IMR-90 (cell line): ENCODE measurements at regions not wholly inside any gene's neighbourhood (a gene's known extent, or its start where the extent isn't known, plus 50 kb on each side); places are given as distances from the start of the nearest gene placed in this dataset.

ENCODE experiments used
- CEBPB ChIP-seq: IDR thresholded peaks from 2 replicates; pipeline ENCODE4 v1.6.1; 2012; ENCODE audit warnings: low read depth, low read length, improper control_type of control experiment
- CHD1 ChIP-seq: IDR thresholded peaks from 2 replicates; pipeline ENCODE4 v1.6.1; 2012; ENCODE audit warnings: low read depth, low read length, improper control_type of control experiment
- FOS ChIP-seq: fragments of 150-350 bp; IDR thresholded peaks from 2 replicates; pipeline ENCODE4 v1.6.1; 2016; ENCODE audit warnings: low read depth, low read length
- MXI1 ChIP-seq: IDR thresholded peaks from 2 replicates; pipeline ENCODE4 v1.6.1; 2012; ENCODE audit warnings: low read depth, mild to moderate bottlenecking, low read length, moderate library complexity, borderline replicate concordance
- POLR2A ChIP-seq: IDR thresholded peaks from 2 replicates; pipeline ENCODE4 v1.6.1; 2012; ENCODE audit warnings: mild to moderate bottlenecking, low read depth, low read length
- RAD21 ChIP-seq: IDR thresholded peaks from 2 replicates; pipeline ENCODE4 v1.6.1; 2012; ENCODE audit warnings: low read length, improper control_type of control experiment
- RCOR1 ChIP-seq: IDR thresholded peaks from 2 replicates; pipeline ENCODE4 v1.6.1; 2012; ENCODE audit warnings: mild to moderate bottlenecking, low read length, improper control_type of control experiment; ENCODE audit not compliant: insufficient replicate concordance
- TF ChIP-seq, protein P1 (sequence below): conservative IDR thresholded peaks from 2 replicates; pipeline ENCODE4 v1.5.1; 2012; ENCODE audit warnings: mild to moderate bottlenecking, low read depth, low read length, improper control_type of control experiment
- TF ChIP-seq, protein P2 (sequence below): fragments of 150-350 bp; IDR thresholded peaks from 2 replicates; pipeline ENCODE4 v1.6.1; 2016; ENCODE audit warnings: low read depth, mild to moderate bottlenecking, low read length, moderate library complexity, borderline replicate concordance

GRCh38 chrX:26557691-26558321 is 341.8 kb downstream of the MAGEB5 start:
- TF ChIP-seq RCOR1 (no peak), POLR2A (no peak), CEBPB (no peak), CHD1 (no peak), FOS (no peak), MXI1 (no peak), RAD21 (no peak)
- TF ChIP-seq, protein P1, sequence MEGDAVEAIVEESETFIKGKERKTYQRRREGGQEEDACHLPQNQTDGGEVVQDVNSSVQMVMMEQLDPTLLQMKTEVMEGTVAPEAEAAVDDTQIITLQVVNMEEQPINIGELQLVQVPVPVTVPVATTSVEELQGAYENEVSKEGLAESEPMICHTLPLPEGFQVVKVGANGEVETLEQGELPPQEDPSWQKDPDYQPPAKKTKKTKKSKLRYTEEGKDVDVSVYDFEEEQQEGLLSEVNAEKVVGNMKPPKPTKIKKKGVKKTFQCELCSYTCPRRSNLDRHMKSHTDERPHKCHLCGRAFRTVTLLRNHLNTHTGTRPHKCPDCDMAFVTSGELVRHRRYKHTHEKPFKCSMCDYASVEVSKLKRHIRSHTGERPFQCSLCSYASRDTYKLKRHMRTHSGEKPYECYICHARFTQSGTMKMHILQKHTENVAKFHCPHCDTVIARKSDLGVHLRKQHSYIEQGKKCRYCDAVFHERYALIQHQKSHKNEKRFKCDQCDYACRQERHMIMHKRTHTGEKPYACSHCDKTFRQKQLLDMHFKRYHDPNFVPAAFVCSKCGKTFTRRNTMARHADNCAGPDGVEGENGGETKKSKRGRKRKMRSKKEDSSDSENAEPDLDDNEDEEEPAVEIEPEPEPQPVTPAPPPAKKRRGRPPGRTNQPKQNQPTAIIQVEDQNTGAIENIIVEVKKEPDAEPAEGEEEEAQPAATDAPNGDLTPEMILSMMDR: no peak
- TF ChIP-seq, protein P2, sequence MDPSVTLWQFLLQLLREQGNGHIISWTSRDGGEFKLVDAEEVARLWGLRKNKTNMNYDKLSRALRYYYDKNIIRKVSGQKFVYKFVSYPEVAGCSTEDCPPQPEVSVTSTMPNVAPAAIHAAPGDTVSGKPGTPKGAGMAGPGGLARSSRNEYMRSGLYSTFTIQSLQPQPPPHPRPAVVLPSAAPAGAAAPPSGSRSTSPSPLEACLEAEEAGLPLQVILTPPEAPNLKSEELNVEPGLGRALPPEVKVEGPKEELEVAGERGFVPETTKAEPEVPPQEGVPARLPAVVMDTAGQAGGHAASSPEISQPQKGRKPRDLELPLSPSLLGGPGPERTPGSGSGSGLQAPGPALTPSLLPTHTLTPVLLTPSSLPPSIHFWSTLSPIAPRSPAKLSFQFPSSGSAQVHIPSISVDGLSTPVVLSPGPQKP: no peak
